Liver (tissue), 8 donors: ENCODE measurements at regions not wholly inside any gene's neighbourhood (a gene's known extent, or its start where the extent isn't known, plus 50 kb on each side); places are given as distances from the start of the nearest gene placed in this dataset.

Experiments used
- DNase-seq: peaks from one replicate; pipeline ENCODE4 v3.0.0-alpha.2; 2017; ENCODE audit warnings: low spot score
- H3K27ac ChIP-seq, 2 donors: one replicate each; pipeline ENCODE4 v1.7.0; 2013; ENCODE audit warnings: inconsistent platforms in 2 of 2, low read length in 2 of 2, control low read depth in 1 of 2, low read depth in 1 of 2, mild to moderate bottlenecking in 1 of 2
- H3K27me3 ChIP-seq, 4 donors: one replicate each; pipeline versions ENCODE4 v1.6.1 to v1.7.0; 2013; ENCODE audit warnings: low read length in 3 of 4, inconsistent platforms in 1 of 4, mild to moderate bottlenecking in 1 of 4, moderate library complexity in 1 of 4; ENCODE audit not compliant: control insufficient read depth in 4 of 4, insufficient read depth in 4 of 4
- H3K36me3 ChIP-seq, 4 donors: one replicate each; pipeline versions ENCODE4 v1.6.1 to v1.7.0; 2013; ENCODE audit warnings: low read length in 3 of 4, mild to moderate bottlenecking in 3 of 4, low read depth in 1 of 4, moderate library complexity in 1 of 4; ENCODE audit not compliant: control insufficient read depth in 4 of 4, insufficient read depth in 3 of 4
- H3K4me1 ChIP-seq, 4 donors: one replicate each; pipeline versions ENCODE4 v1.6.1 to v1.7.0; 2013; ENCODE audit warnings: low read length in 3 of 4, mild to moderate bottlenecking in 3 of 4, moderate library complexity in 1 of 4; ENCODE audit not compliant: control insufficient read depth in 4 of 4, insufficient read depth in 4 of 4
- H3K4me3 ChIP-seq, 3 donors: one replicate each; pipeline versions ENCODE4 v1.6.1 to v1.7.0; 2013; ENCODE audit warnings: low read length in 3 of 3, control low read depth in 1 of 3, low read depth in 1 of 3, mild to moderate bottlenecking in 1 of 3
- H3K9ac ChIP-seq, 2 donors: one replicate each; pipeline ENCODE4 v1.7.0; 2013; ENCODE audit warnings: low read length in 2 of 2, mild to moderate bottlenecking in 2 of 2, moderate library complexity in 2 of 2, control low read depth in 1 of 2, low read depth in 1 of 2
- H3K9me3 ChIP-seq, 4 donors: one replicate each; pipeline versions ENCODE4 v1.6.1 to v1.7.0; 2013; ENCODE audit warnings: low read length in 3 of 4; ENCODE audit not compliant: control insufficient read depth in 4 of 4
- ATF3 ChIP-seq: IDR thresholded peaks from 2 replicates; pipeline ENCODE4 v1.6.1; 2016; ENCODE audit warnings: antibody characterized with exemption
- CTCF ChIP-seq: fragments of 150-350 bp; IDR thresholded peaks from 2 replicates; pipeline ENCODE4 v1.5.1; 2017; ENCODE audit warnings: improper control_type of control experiment, low read depth, low read length; ENCODE audit not compliant: missing input control
- EGR1 ChIP-seq, 2 donors: IDR thresholded peaks; 2 replicates each; pipeline ENCODE4 v1.6.1; 2016 to 2018; ENCODE audit warnings: antibody characterized with exemption in 2 of 2, low read depth in 2 of 2
- FOXA1 ChIP-seq: IDR thresholded peaks from 2 replicates; pipeline ENCODE4 v1.6.1; 2016; ENCODE audit warnings: antibody characterized with exemption
- FOXA2 ChIP-seq: IDR thresholded peaks from 2 replicates; pipeline ENCODE4 v1.6.1; 2016; ENCODE audit warnings: antibody characterized with exemption
- GABPA ChIP-seq, 2 donors: IDR thresholded peaks in 1 of 2; conservative IDR thresholded peaks in 1 of 2; 2 replicates each; pipeline ENCODE4 v1.6.1; 2016; ENCODE audit warnings: antibody characterized with exemption in 2 of 2, mild to moderate bottlenecking in 1 of 2, moderate library complexity in 1 of 2
- HNF4A ChIP-seq, 2 donors: conservative IDR thresholded peaks; 2 replicates each; pipeline ENCODE4 v1.6.1; 2016; ENCODE audit warnings: antibody characterized with exemption in 2 of 2, mild to moderate bottlenecking in 2 of 2
- HNF4G ChIP-seq: IDR thresholded peaks from 2 replicates; pipeline ENCODE4 v1.6.1; 2016; ENCODE audit warnings: antibody characterized with exemption
- JUND ChIP-seq, 2 donors: IDR thresholded peaks; 2 replicates each; pipeline ENCODE4 v1.6.1; 2016; ENCODE audit warnings: antibody characterized with exemption in 2 of 2
- MAX ChIP-seq: IDR thresholded peaks from 2 replicates; pipeline ENCODE4 v1.6.1; 2016; ENCODE audit warnings: antibody characterized with exemption
- NR2F2 ChIP-seq: IDR thresholded peaks from 2 replicates; pipeline ENCODE4 v1.6.1; 2016; ENCODE audit warnings: antibody characterized with exemption
- RAD21 ChIP-seq, 2 donors: IDR thresholded peaks; 2 replicates each; pipeline ENCODE4 v1.6.1; 2016; ENCODE audit warnings: antibody characterized with exemption in 2 of 2, mild to moderate bottlenecking in 2 of 2
- REST ChIP-seq: IDR thresholded peaks from 2 replicates; pipeline ENCODE4 v1.6.1; 2016; ENCODE audit warnings: antibody characterized with exemption, mild to moderate bottlenecking
- RXRA ChIP-seq, 2 donors: IDR thresholded peaks; 2 replicates each; pipeline ENCODE4 v1.6.1; 2017 to 2018; ENCODE audit warnings: antibody characterized with exemption in 2 of 2, mild to moderate bottlenecking in 1 of 2
- SP1 ChIP-seq: IDR thresholded peaks from 2 replicates; pipeline ENCODE4 v1.6.1; 2018; ENCODE audit warnings: antibody characterized with exemption, mild to moderate bottlenecking
- TAF1 ChIP-seq: conservative IDR thresholded peaks from 2 replicates; pipeline ENCODE4 v1.6.1; 2016; ENCODE audit warnings: antibody characterized with exemption, mild to moderate bottlenecking
- YY1 ChIP-seq: IDR thresholded peaks from 2 replicates; pipeline ENCODE4 v1.6.1; 2016; ENCODE audit warnings: antibody characterized with exemption, mild to moderate bottlenecking
- WGBS: extraction: QIAGEN DNeasy Blood & Tissue Kit; methylation state at CpG from one replicate; pipeline ENCODE4 v1.1.7; 2013; 5-methylcytosine and 5-hydroxymethylcytosine counted together
- TF ChIP-seq, protein P1 (sequence below): IDR thresholded peaks from 2 replicates; pipeline ENCODE4 v1.6.1; 2016; ENCODE audit warnings: antibody characterized with exemption
- donor health status: healthy.
- donor health status: healthy.
- donor health status: healthy.
- donor health status: healthy.
- donor health status: healthy.

- Histone ChIP-seq H3K4me1 (peaks cover 0 to 4% (median 1%) of the 10 kb centered on the region in 4 donors), H3K9me3 (no peaks in the 10 kb centered on the region), H3K36me3 (no peaks in the 10 kb centered on the region), H3K9ac (no peak overlapping the region), H3K27me3 (no peaks in the 10 kb centered on the region), H3K4me3 (no peak overlapping the region), H3K27ac (no peak overlapping the region)
- no peak for DNase-seq
- WGBS: 30% methylated on average over 2 of the region's 2 CpGs
- TF ChIP-seq FOXA1 (no peak), HNF4A (conservative IDR thresholded peaks at IDR 0.05) (peak; percentile 86 to 87), RAD21 (IDR thresholded peaks at IDR 0.05) (peak in 1 of 2 donors; percentile 26), RXRA (IDR thresholded peaks at IDR 0.05) (peak in 1 of 2 donors; percentile 50), NR2F2 (no peak), CTCF (no peak), HNF4G (peak; percentile 39), JUND (IDR thresholded peaks at IDR 0.05) (peak in 1 of 2 donors; percentile 37), SP1 (no peak)
Measured at GRCh38 chr13:93086329-93086728, 140.3 kb upstream of the GPC6 start.

- peak; percentile 17 to 51 for TF ChIP-seq HNF4A (conservative IDR thresholded peaks at IDR 0.05)
- TF ChIP-seq GABPA (IDR thresholded peaks at IDR 0.05 in 1 of 2, conservative IDR thresholded peaks at IDR 0.05 in 1 of 2): no peak
- peak; percentile 70 to 80 for TF ChIP-seq RXRA (IDR thresholded peaks at IDR 0.05)
- TF ChIP-seq NR2F2: peak; percentile 45
- no peak overlapping the region for H3K27ac ChIP-seq
- no peaks in the 10 kb centered on the region for H3K9me3 ChIP-seq
- no peak overlapping the region for H3K9ac ChIP-seq
- H3K36me3 ChIP-seq: no peaks in the 10 kb centered on the region
- no peak for DNase-seq
- 75% methylated on average over 6 of the region's 6 CpGs for WGBS
- peaks cover 0 to 6% (median 0%) of the 10 kb centered on the region in 4 donors for H3K4me1 ChIP-seq
- H3K27me3 ChIP-seq: no peaks in the 10 kb centered on the region
- H3K4me3 ChIP-seq: no peak overlapping the region
Measured at GRCh38 chr13:93098972-93099371, 127.6 kb upstream of the GPC6 start.

DNA sequence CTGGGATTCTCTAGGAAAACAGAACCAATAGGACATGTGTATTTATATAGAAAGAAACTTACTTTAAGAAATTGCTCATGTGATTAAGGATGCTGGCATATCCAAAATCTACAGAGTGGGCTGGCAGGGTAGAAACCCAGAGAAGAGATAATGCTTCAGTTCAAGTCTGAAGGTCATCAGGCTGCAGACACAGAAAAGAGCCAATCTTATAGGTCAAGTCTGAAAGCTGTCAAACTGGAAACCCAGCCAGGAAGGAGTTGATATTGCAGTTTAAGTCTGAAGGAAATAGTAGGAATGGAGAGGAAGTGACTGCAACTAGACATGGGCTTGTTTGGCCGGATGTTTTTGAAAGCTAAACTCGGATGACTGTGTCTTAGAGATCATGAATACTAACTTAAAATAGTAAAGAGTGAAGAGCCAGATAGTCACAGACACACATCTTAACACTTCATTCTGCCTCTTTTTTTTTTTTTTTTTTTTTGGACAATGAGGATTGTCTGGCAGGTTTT is 125.3 kb upstream of the GPC6 start:
- Histone ChIP-seq H3K4me1 (peaks cover 0 to 6% (median 0%) of the 10 kb centered on the region in 4 donors), H3K4me3 (no peak overlapping the region), H3K27ac (no peak overlapping the region), H3K9ac (no peak overlapping the region), H3K9me3 (no peaks in the 10 kb centered on the region), H3K36me3 (no peaks in the 10 kb centered on the region), H3K27me3 (no peaks in the 10 kb centered on the region)
- 73% methylated on average over 2 of the region's 2 CpGs for WGBS
- DNase-seq: no peak
- TF ChIP-seq YY1: no peak
- TF ChIP-seq FOXA2: no peak
- TF ChIP-seq MAX: no peak
- TF ChIP-seq TAF1: no peak
- no peak for TF ChIP-seq FOXA1
- TF ChIP-seq EGR1 (IDR thresholded peaks at IDR 0.05; ENCODE audit: low read depth in 2 of 2): no peak
- TF ChIP-seq RXRA (IDR thresholded peaks at IDR 0.05): no peak
- no peak for TF ChIP-seq REST
- TF ChIP-seq SP1: no peak
- TF ChIP-seq, protein P1, sequence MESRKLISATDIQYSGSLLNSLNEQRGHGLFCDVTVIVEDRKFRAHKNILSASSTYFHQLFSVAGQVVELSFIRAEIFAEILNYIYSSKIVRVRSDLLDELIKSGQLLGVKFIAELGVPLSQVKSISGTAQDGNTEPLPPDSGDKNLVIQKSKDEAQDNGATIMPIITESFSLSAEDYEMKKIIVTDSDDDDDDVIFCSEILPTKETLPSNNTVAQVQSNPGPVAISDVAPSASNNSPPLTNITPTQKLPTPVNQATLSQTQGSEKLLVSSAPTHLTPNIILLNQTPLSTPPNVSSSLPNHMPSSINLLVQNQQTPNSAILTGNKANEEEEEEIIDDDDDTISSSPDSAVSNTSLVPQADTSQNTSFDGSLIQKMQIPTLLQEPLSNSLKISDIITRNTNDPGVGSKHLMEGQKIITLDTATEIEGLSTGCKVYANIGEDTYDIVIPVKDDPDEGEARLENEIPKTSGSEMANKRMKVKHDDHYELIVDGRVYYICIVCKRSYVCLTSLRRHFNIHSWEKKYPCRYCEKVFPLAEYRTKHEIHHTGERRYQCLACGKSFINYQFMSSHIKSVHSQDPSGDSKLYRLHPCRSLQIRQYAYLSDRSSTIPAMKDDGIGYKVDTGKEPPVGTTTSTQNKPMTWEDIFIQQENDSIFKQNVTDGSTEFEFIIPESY: no peak
- no peak for TF ChIP-seq JUND (IDR thresholded peaks at IDR 0.05)
- no peak for TF ChIP-seq GABPA (IDR thresholded peaks at IDR 0.05 in 1 of 2, conservative IDR thresholded peaks at IDR 0.05 in 1 of 2)
- TF ChIP-seq ATF3: no peak
- TF ChIP-seq NR2F2: no peak
